HTR-8/SVneo (cell line): ENCODE measurements at regions not wholly inside any gene's neighbourhood (a gene's known extent, or its start where the extent isn't known, plus 50 kb on each side); places are given as distances from the start of the nearest gene placed in this dataset.
"Not testable (repeated sequence)": the region's sequence is repeated elsewhere in the genome, so short reads cannot be mapped to it uniquely, and the experiment has no call there.

Experiments
- DNase-seq: peaks from one replicate; pipeline ENCODE4 v3.0.0; 2011; ENCODE audit warnings: low spot score, mixed read lengths; ENCODE audit not compliant: insufficient read length
- FAIRE-seq: peaks from 2 replicates; lab custom pipeline; 2011; peaks lifted over from hg19 to GRCh38; lab: Jason Lieb, UNC

DNA sequence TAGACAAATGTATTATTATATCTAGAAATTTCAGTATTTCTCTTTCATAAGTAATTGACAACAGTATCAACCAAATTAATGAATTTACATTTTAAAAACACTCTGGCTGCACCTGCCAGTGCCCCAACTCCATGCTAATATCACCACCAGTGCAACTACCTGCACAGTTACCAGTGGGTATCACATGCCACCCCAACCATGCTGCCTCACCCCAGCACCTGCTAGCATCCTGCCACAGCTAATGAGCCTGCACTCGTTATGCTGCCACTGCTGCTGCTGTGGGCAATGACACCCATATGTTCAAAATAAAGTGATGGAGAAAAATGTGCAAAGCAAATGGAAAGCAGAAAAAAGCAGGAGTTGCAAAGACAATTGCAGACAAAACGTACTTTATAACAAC lies 855.9 kb upstream of the MANEA start:
- DNase-seq, result no peak

DNA sequence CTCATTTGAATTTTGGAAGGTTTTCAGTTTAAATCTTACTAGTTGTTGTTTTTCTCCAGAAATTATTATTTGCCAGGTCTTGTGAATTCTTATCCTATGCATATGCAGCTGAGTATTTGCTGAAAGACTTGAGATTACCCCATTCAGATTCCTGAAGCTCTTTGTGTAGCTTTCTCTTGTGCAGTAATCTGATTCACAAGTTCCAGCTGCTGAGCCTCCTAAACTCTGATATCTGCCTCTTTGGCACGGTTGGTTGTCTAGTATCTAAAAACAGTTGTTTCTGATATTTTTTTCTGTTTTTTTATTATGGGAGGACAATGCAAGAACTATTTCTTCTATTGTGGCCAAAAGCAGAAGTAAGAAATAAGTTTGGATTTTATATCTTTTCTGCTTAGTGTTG lies 863.9 kb upstream of the MANEA start:
- no peak for FAIRE-seq
- no peak for DNase-seq

More for the DNA sequence above, 855.9 kb upstream of the MANEA start:
- FAIRE-seq, result no peak

DNA sequence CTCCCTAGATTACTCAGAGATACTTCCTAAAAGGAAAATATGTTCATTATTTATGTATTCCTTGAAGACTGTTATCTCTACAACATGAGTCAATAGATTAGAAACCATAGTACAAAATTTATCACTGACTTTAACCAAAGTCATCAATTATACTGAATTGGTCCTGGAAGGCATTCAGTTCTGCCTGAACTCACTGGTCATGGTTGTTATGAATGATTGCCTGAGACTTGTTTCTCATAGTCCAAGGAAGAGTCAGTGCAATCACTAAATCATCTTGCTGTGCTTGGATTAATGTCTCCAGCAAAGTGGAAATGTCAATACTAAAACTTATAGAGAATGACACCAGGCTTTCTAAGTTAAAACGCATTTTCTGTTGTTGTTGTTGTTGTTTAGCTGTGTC lies 878.6 kb upstream of the MANEA start:
- DNase-seq, result no peak
- FAIRE-seq, result no peak

DNA sequence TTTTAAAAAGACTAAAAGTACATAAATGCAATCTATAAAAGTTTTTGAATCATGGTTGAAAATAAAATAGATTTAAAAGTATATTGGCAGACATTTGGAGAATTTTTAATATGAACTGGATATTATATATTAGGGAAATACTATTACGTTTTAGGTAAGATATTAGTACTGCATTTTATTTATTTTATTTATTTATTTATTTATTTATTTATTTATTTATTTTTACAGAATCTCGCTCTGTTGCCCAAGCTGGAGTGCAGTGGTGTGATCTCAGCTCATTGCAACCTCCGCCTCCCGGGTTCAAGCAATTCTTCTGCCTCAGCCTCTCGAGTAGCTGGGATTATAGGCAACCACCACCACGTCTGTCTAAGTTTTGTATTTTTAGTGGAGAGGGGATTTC lies 890.1 kb upstream of the MANEA start:
- FAIRE-seq, DNase-seq: not testable (repeated sequence)

DNA sequence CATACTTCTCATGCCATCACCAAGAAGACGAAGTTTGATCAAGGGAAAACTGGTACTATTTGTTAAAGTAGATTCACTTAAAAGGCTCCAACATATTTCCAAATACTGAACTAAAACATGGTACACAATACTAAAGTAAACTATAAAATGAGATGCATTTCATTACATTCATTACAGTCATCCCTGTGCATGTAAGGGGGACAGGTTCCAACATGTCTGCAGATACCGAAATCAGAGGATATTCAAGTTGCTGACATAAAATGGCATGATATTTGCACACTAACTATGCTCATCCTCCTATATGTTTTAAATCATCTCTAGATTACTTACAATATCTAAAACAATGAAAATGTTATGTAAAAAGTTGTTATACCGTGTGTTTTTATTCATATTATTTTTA lies 893.9 kb upstream of the MANEA start:
- DNase-seq (no peak), FAIRE-seq (no peak)

DNA sequence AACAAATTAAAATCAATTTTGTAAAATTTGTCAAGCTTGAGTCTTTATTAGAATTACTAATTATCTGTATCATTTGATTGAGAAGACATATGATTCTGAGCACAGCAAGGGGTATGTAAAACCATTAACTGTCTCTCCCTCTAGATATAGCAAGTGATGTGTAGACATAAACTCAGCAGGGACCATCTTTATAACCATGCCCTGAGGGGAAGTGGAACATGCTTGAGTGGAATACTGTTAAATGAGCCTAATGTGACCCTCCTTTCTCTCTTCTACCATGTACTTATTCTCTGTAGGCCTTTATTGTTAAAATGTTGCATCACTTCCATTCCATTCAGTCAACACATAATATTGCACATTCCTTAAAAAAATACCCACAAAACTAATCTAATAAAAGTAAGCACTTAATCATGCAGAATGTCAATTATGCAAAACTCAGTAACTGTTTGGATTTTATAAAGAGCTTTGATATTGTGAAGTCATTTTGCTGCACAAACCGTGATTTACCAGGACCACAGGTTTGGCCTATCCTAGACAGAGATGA lies 896.6 kb upstream of the MANEA start:
- FAIRE-seq (no peak), DNase-seq (no peak)

DNA sequence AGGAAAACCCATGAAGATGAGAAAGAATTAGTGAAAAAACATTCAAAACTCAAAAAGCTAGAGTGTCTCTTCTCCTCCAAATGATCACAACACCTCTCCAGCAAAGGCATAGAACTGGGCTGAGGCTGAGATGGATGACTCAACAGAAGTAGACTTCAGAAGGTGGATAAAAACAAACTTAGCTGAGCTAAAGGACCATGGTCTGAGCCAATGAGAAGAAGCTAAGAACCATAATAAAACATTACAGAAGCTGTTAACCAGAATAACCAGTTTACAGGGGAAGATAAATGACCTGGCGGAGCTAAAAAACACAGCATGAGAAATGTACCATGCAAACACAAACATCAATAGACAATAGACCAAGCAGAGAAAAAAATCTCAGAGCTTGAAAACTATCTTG lies 904.1 kb upstream of the MANEA start:
- DNase-seq (no peak), FAIRE-seq (no peak)

DNA sequence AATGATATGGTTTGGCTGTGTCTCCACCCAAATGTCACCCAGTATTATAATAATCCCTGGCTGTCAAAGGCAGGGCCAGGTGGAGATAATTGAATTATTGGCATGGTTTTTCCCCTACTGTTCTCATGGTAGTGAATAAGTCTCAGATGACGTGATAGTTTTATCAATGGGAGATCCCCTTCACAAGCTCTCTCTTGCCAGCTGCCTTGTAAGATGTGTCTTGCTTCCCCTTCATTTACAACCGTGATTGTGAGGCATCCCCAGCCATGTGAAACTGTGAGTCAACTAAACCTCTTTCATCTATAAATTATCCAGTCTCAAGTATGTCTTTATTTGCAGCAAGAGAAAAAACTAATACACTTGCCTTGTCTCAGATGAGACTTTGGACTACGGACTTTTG lies 907.3 kb upstream of the MANEA start:
- FAIRE-seq (no peak), DNase-seq (no peak)

DNA sequence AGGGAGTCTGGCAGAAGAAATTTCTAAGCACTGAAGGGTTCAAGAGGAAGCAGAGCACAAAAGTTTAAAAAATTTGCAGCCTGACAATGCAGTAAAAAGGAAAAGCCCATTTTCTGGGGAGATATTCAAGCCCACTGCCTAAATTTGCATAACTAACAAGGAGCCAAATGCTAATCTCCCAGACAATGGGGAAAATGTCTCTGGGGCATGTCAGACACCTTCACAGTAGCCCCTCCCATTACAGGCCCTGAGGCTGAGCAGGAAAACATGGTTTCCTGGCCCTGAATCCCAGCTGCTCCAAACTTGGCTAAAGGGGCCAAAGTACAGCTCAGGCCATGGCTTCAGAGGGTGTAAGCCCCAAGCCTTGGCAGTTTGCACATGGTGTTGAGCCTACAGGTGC lies 908.5 kb upstream of the MANEA start:
- no peak for DNase-seq
- no peak for FAIRE-seq

DNA sequence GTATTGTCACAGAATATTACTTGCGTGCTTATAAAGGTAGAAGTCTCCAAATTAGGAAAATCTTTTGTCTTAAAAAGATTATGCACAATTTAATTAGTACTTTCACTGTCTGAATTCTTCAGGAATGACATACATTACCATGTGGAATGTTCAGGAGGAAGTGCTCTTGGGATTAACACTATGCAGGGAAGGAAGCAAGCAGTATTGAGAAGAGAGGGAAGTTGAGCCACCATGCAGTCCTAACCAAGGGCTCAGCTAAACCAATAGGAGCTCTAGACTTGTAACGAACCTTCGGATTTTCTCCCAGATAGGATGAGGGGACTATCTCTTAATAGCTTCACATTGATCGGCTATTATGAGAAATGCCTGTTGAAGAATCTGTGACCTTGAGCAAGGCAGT lies 918.4 kb upstream of the MANEA start:
- DNase-seq (no peak), FAIRE-seq (no peak)

DNA sequence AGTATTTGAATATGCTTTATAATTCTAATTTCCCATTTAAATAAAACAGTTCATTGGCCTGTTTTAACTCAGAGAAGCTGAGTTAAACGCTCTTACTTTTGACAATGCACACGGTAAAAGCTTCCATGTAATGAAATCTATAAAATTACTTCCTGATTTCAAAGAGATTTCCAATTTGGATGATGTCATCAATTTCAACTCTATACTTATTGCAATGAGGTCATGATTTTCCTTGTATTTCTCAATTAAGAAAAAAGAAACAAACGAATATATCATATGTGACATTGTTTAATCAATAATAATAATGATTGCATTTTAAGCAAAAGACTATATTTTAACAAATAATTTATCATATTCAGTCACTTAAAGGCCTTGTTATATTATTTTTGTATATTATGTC lies 926.1 kb upstream of the MANEA start:
- no peak for DNase-seq
- no peak for FAIRE-seq

DNA sequence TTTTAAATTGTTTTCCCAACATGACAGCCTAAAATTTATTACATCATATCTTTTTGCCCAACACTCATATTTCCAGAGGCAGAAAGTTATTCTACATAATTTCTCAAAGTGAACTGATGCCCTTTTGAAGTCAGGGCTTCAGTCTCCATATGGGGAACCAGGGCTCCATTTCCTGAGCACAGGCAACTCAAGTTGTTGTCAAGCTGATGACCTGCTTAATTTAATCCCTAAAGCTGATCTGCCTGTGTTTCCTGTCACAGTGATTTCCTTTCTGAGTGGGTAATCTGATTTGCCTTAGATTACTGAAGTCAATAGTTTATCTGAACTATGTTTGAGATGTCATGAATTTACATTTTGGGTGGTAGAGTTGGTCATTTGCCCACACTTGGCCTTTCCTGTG lies 932.1 kb upstream of the MANEA start:
- no peak for FAIRE-seq
- DNase-seq, result no peak

DNA sequence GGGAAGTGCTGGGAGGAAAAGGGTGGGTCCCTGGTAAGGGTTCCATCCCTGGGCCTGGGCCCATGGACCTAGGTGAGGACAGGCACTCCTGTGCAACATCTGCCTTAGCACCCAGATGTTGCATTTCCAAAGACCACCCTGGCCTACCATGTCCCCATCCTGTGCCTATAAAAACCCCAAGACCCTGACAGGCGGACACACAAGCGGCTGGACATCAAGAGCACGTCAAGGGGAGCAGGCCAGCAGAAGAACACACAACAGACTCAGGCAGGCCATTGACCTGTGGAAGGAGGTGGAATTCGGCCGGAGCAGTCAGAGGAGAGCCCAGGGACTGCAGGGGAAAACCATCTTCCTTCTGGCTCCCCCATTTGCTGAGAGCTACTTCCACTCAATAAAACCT lies 937.8 kb upstream of the MANEA start:
- DNase-seq, result no peak
- FAIRE-seq, result no peak

DNA sequence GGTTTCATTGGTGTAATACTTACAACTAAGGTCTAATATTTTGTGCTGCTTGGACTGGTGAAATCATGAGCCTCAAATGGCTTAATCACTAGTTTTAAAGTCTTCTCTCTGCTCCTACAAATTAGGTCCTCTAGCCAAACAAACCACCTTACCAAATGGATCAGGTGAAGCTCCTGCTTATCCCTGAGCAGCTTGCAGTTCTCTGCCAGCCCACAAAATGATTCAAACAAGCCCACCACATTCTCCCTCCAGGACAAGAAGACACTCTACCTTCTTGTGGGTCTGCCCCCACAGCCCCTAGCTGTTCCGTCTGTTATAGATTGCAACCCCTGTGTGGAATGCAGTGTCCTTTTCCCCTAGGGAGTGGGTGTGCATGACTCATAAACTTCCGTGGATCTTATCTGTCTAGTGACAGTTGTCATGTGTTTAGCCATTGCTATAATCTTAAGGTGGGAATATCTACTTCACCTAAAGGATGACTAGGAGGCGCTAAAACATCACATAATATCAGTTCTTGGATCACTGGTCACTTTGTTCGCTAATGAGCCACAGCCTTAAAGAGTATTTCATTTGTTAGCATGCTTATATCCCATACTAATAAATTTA lies 940.5 kb upstream of the MANEA start:
- FAIRE-seq (no peak), DNase-seq (no peak)

DNA sequence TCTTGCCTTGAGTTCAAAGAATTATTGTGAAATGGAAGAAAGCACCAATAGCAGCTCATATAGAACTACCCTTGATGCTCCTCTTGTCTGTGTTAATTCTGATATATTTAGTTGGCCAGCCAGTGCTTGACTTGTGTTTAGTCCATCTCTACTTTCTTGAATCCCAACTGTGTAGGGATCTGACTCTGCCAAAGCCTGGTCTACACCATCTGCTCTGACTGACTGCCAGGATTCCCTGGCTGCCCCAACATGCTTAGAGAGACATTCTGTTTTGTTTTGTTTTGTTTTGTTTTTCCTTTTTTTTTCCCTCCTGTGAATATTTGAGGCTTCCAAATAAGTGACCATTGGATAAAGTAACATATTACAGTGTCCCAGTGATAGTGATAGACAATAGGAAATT lies 953.7 kb upstream of the MANEA start:
- DNase-seq (no peak), FAIRE-seq (no peak)

DNA sequence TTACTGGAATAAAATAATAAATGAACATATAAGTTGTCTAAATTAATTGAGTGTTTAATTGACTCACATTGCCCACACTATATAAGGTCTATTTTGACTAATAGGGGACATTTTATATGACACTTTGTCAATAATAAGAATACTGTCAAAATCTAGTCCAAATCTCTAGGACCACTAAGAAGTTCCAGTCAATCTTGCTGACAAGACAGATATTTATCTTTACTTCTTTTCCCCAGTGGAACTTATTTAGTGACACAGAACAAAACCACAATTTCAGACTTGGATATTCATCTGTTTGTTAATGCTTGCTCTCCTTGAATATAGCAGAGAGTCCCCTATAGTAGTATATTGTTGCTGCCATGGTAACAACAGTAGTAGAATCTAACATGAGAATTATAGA lies 954.6 kb upstream of the MANEA start:
- no peak for DNase-seq
- no peak for FAIRE-seq

DNA sequence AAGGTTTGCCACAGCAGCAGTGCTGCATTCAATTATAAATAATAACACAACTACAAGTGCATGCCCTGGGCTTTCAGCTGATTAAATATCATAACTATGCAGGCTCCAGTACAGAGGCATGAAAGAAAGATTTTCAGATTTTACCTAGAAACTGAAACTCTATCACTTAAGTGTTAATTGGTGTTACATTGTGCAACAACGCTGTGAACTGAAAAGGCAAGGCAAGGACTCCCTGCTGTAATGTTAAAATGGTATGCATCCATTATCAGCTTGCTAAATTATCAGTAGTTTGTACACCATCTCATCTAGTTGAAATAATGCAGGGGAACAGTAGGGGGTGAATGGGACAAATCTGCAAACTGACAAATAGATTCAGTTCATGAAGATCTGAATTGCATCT lies 976.7 kb upstream of the MANEA start:
- DNase-seq, result no peak
- no peak for FAIRE-seq

DNA sequence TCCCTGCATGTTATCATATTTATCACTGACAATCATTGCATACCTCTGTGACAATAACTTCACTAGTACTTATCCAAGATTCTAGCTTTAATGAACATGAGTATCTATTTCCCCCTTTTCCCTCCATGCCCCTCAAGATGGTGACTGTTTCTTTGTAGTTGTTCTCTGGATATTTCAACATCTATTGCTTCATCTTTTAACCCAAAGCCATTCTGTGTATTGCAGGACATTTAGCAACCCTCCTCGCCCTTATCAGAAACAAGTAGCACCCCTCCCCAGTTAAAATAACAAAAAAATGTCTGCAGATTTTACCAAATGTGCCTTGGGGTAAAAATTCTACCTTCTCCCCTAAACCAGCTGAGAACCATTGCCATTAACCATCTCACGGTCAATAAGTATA lies 979.8 kb upstream of the MANEA start:
- FAIRE-seq (no peak), DNase-seq (no peak)

DNA sequence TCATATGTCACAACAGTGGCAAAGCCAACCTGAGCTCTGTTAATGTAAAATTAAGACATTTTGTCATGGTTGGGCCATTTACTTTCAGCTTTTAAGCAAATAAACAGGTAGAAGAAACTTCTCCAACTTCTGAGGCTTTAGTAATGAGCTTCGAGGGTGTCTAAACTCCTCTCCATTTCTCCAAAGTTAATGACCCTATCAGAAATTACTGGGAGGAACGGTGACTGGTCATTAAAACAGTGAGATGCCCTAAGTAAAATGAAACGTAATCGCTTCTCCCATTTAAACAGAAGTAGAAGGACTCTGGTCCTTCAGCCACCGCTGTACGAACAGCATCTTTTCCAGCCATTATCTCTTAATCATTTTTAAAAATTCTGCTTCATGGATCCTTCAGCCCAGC lies 986.9 kb upstream of the MANEA start:
- FAIRE-seq, result no peak

DNA sequence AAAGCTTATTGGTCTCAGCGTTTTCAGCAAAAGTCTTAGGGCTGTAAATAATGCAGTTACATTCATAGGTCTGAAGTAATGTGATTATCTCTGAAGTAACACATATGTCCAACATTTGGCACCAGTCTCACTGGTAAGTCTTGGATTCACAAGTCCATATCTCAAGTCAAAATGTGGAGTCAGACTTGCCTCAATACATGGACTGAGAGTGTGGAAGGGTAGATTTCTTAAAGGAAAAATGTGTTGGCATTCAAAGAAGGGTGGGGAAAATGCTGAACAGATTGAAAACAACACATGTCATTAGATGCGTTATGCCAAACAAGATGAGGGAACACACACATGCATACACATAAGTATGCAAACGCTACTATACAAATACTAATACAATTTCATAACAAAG lies 989.0 kb upstream of the MANEA start:
- DNase-seq, result no peak
- no peak for FAIRE-seq

More for the DNA sequence above, 986.9 kb upstream of the MANEA start:
- DNase-seq, result no peak

DNA sequence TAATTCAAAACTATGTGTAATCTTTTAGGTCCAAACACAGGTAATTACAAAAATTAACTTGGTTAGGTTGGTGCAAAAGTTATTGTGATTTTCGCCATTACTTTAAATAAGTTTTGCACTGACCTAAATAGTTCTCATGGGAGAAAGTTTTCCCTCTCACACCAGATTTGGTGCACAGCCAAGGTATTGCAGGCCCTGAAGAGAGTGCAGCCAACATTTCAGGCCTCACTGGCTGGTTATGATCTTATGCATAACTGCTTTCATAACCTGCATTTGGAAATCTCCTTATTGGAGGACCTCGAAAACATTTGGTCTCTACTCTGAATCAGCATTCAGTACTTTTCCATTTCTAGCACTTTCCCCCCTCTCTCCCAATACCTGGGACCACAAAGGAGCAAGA lies 993.1 kb upstream of the MANEA start:
- FAIRE-seq, result no peak
- no peak for DNase-seq

DNA sequence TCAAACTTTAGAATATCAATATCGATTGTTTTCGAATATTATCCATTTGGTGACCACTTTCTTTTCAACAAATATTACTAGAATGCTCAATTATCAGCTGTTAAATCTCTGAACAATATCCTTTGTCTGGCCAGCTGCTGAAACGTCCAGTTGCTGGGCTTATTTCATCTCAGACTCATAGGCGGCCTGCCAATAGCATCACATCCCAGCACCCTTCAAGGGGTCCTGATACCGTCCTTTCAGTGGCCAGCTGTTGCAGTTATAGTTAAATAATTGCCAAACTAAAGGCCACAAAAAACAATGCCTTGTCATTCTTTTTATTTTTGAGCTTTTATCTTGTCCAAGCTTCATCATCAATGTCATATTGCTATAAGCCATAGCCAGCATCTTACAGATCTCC lies 1006.8 kb upstream of the MANEA start:
- no peak for FAIRE-seq
- no peak for DNase-seq

DNA sequence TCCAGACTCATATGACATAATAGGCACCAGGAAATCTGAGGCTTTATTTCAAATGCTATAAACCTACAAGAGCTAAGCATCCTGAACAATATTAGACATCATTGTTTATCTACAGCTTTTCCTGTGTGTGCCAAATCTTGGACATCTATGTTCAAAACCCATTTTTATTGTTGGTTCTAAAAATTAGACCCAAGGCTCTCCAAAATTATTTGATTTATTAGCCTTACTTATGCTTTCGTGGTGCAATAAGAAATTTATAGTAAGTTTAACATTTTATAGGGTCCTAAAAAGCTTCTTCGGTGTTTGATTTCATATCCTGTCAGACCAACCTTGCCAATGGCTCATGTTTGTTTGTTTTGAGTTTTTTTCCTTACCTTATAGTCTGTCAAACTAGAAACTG lies 1014.5 kb upstream of the MANEA start:
- FAIRE-seq (no peak), DNase-seq (no peak)
